Astrocyte (in vitro differentiated cells and primary cell): ENCODE measurements at regions not wholly inside any gene's neighbourhood (a gene's known extent, or its start where the extent isn't known, plus 50 kb on each side); places are given as distances from the start of the nearest gene placed in this dataset.
A peak's percentile ranks its signal among the peaks of the same experiment; 100 is the strongest.

Experiments
- DNase-seq: peaks from one replicate; pipeline ENCODE4 v3.0.0-alpha.2; 2010; ENCODE audit warnings: low read depth
- FAIRE-seq: peaks from 2 replicates; lab custom pipeline; 2011; peaks lifted over from hg19 to GRCh38; lab: Jason Lieb, UNC
- H2AFZ ChIP-seq: 2 replicates; pipeline ENCODE4 v1.6.0; 2012; ENCODE audit warnings: low read depth, low read length, inconsistent platforms
- H3K27ac ChIP-seq: 2 replicates; pipeline ENCODE4 v1.5.1; 2011; ENCODE audit warnings: low read depth, low read length, inconsistent platforms
- H3K27me3 ChIP-seq: 2 replicates; pipeline ENCODE4 v1.6.0; 2011; ENCODE audit warnings: low read length, inconsistent platforms; ENCODE audit not compliant: insufficient read depth
- H3K36me3 ChIP-seq: 2 replicates; pipeline ENCODE4 v1.5.1; 2011; ENCODE audit warnings: low read length, inconsistent platforms; ENCODE audit not compliant: insufficient read depth
- H3K4me1 ChIP-seq: 2 replicates; pipeline ENCODE4 v1.5.1; 2011; ENCODE audit warnings: low read length, inconsistent platforms; ENCODE audit not compliant: insufficient read depth
- H3K4me2 ChIP-seq: 2 replicates; pipeline ENCODE4 v1.6.0; 2012; ENCODE audit warnings: low read length, inconsistent platforms
- H3K4me3 ChIP-seq: 2 replicates; pipeline ENCODE4 v1.5.1; 2011; ENCODE audit warnings: low read depth, mild to moderate bottlenecking, low read length, inconsistent platforms; ENCODE audit not compliant: insufficient read depth
- H3K79me2 ChIP-seq: 2 replicates; pipeline ENCODE4 v1.6.0; 2012; ENCODE audit warnings: mild to moderate bottlenecking, low read length, inconsistent platforms; ENCODE audit not compliant: insufficient read depth
- H3K9ac ChIP-seq: 2 replicates; pipeline ENCODE4 v1.6.0; 2012; ENCODE audit warnings: mild to moderate bottlenecking, low read length, inconsistent platforms
- H3K9me3 ChIP-seq: 2 replicates; pipeline ENCODE4 v1.5.1; 2012; ENCODE audit warnings: low read depth, mild to moderate bottlenecking, low read length, inconsistent platforms; ENCODE audit not compliant: insufficient read depth
- H4K20me1 ChIP-seq: 2 replicates; pipeline ENCODE4 v1.6.0; 2012; ENCODE audit warnings: low read length, inconsistent platforms; ENCODE audit not compliant: insufficient read depth
- H3K27ac Mint-ChIP-seq: one replicate; pipeline ENCODE4 v1.8.0; 2021; ENCODE audit warnings: mild to moderate bottlenecking, mixed read lengths; ENCODE audit not compliant: unreplicated experiment
- H3K27me3 Mint-ChIP-seq: one replicate; pipeline ENCODE4 v1.8.0; 2021; ENCODE audit warnings: low read depth, mixed read lengths; ENCODE audit not compliant: unreplicated experiment
- H3K36me3 Mint-ChIP-seq: one replicate; pipeline ENCODE4 v1.8.0; 2021; ENCODE audit warnings: low read depth, mixed read lengths; ENCODE audit not compliant: unreplicated experiment
- H3K4me1 Mint-ChIP-seq: one replicate; pipeline ENCODE4 v1.8.0; 2021; ENCODE audit warnings: low read depth, mixed read lengths; ENCODE audit not compliant: unreplicated experiment
- H3K4me3 Mint-ChIP-seq: one replicate; pipeline ENCODE4 v1.8.0; 2021; ENCODE audit warnings: mild to moderate bottlenecking, moderate library complexity, mixed read lengths; ENCODE audit not compliant: unreplicated experiment
- H3K9me3 Mint-ChIP-seq: one replicate; pipeline ENCODE4 v1.8.0; 2021; ENCODE audit warnings: mild to moderate bottlenecking, mixed read lengths; ENCODE audit not compliant: unreplicated experiment
- CTCF ChIP-seq: IDR thresholded peaks from 2 replicates; pipeline ENCODE4 v1.5.1; 2011; ENCODE audit warnings: low read depth, mild to moderate bottlenecking, inconsistent platforms, low read length, moderate library complexity; ENCODE audit not compliant: insufficient read depth
- EZH2 ChIP-seq: IDR thresholded peaks from 2 replicates; pipeline ENCODE4 v1.6.1; 2012; ENCODE audit warnings: mild to moderate bottlenecking, low read length, inconsistent platforms; ENCODE audit not compliant: insufficient read depth

DNA sequence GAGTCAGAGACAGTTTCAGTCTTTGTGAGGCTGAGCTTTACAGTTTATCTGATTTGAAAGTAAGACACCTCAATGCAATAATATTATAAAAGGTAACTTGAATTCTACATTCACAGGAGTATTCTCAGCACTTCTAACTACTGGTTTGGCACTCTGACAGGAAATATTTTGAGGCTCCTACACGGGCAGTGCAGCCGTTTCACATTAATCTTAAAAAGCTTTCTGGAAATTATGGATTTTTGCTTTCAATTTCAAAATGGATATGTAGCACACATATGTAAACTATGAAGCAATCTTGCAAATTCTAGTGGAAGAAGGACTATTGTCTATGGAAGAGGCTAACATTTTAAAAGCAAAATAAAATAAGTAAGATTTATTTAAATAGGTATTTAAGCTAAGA lies 262.9 kb upstream of the SNX7 start:
- Mint-ChIP-seq H3K4me3 (no peak overlapping the region), H3K9me3 (no peaks in the 10 kb centered on the region), H3K36me3 (no peaks in the 10 kb centered on the region), H3K4me1 (peaks cover 4% of the 10 kb centered on the region), H3K27me3 (no peaks in the 10 kb centered on the region), H3K27ac (no peak overlapping the region)
- Histone ChIP-seq H2AFZ (no peak overlapping the region), H4K20me1 (no peaks in the 10 kb centered on the region), H3K36me3 (no peaks in the 10 kb centered on the region), H3K4me1 (no peaks in the 10 kb centered on the region), H3K79me2 (no peaks in the 10 kb centered on the region), H3K27ac (no peak overlapping the region), H3K9ac (no peak overlapping the region), H3K4me3 (no peak overlapping the region), H3K4me2 (peak overlapping the region; percentile 4), H3K27me3 (no peaks in the 10 kb centered on the region), H3K9me3 (no peaks in the 10 kb centered on the region)
- FAIRE-seq (no peak), DNase-seq (peak; percentile 48)
- TF ChIP-seq CTCF (no peak), EZH2 (no peak)

- Mint-ChIP-seq H3K27me3 (no peaks in the 10 kb centered on the region), H3K27ac (no peak overlapping the region), H3K9me3 (no peaks in the 10 kb centered on the region), H3K4me1 (peaks cover 4% of the 10 kb centered on the region), H3K36me3 (no peaks in the 10 kb centered on the region), H3K4me3 (no peak overlapping the region)
- H4K20me1 ChIP-seq, result no peaks in the 10 kb centered on the region
- FAIRE-seq (peak; percentile 29), DNase-seq (no peak)
- no peak overlapping the region for H2AFZ ChIP-seq
- H3K4me3 ChIP-seq, result no peak overlapping the region
- H3K36me3 ChIP-seq, result no peaks in the 10 kb centered on the region
- no peak overlapping the region for H3K9ac ChIP-seq
- H3K27me3 ChIP-seq, result no peaks in the 10 kb centered on the region
- no peaks in the 10 kb centered on the region for H3K4me1 ChIP-seq
- no peak overlapping the region for H3K4me2 ChIP-seq
- H3K9me3 ChIP-seq, result no peaks in the 10 kb centered on the region
- no peaks in the 10 kb centered on the region for H3K79me2 ChIP-seq
- H3K27ac ChIP-seq, result no peak overlapping the region
- TF ChIP-seq CTCF (no peak), EZH2 (no peak)
These were observed 263.4 kb upstream of the SNX7 start for GRCh38 chr1:98398092-98398491.

DNA sequence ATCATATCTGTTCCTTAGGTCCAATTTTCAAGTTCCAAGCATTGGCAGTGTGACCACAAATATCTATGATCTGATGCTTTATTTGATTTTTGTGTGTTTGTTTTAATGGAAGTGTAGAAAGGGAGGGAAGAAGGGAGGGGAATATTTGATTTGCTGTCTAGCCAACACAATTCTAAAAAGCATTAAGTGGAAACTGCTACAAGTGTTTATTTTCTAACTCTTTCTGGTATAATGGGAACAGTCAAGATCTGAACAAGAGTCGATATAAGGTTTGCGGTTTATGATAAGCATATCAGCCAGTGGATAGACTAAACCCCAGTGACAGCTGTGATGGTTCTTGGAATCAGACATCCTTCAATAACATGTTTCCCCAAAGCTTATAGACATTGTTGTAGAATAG lies 267.8 kb upstream of the SNX7 start:
- Mint-ChIP-seq H3K4me3 (no peak overlapping the region), H3K9me3 (no peaks in the 10 kb centered on the region), H3K4me1 (peaks cover 12% of the 10 kb centered on the region), H3K27me3 (no peaks in the 10 kb centered on the region), H3K36me3 (no peaks in the 10 kb centered on the region), H3K27ac (no peak overlapping the region)
- no peak overlapping the region for H2AFZ ChIP-seq
- no peaks in the 10 kb centered on the region for H4K20me1 ChIP-seq
- no peak overlapping the region for H3K27ac ChIP-seq
- H3K79me2 ChIP-seq, result no peaks in the 10 kb centered on the region
- no peak overlapping the region for H3K4me2 ChIP-seq
- no peaks in the 10 kb centered on the region for H3K36me3 ChIP-seq
- no peaks in the 10 kb centered on the region for H3K9me3 ChIP-seq
- FAIRE-seq (no peak), DNase-seq (no peak)
- TF ChIP-seq EZH2 (no peak), CTCF (no peak)
- no peak overlapping the region for H3K4me3 ChIP-seq
- no peak overlapping the region for H3K9ac ChIP-seq
- H3K4me1 ChIP-seq, result peaks cover 3% of the 10 kb centered on the region
- H3K27me3 ChIP-seq, result no peaks in the 10 kb centered on the region
